SK-N-MC (cell line): ENCODE measurements at regions not wholly inside any gene's neighbourhood (a gene's known extent, or its start where the extent isn't known, plus 50 kb on each side); places are given as distances from the start of the nearest gene placed in this dataset.

Experiments used
- DNase-seq: peaks from one replicate; pipeline ENCODE4 v3.0.0-alpha.2; 2011; ENCODE audit warnings: low read depth, low spot score
- H3K27ac ChIP-seq: fragments of 200-600 bp; sonication (generic); 2 replicates; pipeline ENCODE4 v1.5.1; 2016; ENCODE audit warnings: mixed run types
- H3K36me3 ChIP-seq: fragments of 200-600 bp; sonication (generic); 2 replicates; pipeline ENCODE4 v1.6.1; 2017; ENCODE audit warnings: antibody characterized with exemption, low read length, mixed read lengths; ENCODE audit not compliant: insufficient read depth
- H3K4me3 ChIP-seq: fragments of 200-600 bp; sonication (generic); 2 replicates; pipeline ENCODE4 v1.5.1; 2016
- H3K9ac ChIP-seq: fragments of 200-600 bp; sonication (generic); 2 replicates; pipeline ENCODE4 v1.8.0; 2017; ENCODE audit warnings: mixed run types, mixed read lengths; ENCODE audit not compliant: insufficient read length
- H3K9me3 ChIP-seq: fragments of 200-600 bp; sonication (generic); 2 replicates; pipeline ENCODE4 v1.6.1; 2017; ENCODE audit warnings: low read depth, mild to moderate bottlenecking, antibody characterized with exemption, low read length, moderate library complexity, mixed read lengths
- EZH2 ChIP-seq: fragments of 200-600 bp; sonication (generic); IDR thresholded peaks from one replicate; pipeline ENCODE4 v1.6.1; 2017; ENCODE audit warnings: antibody characterized with exemption
- FOXP2 ChIP-seq: optimal IDR thresholded peaks from 2 replicates; pipeline ENCODE3; 2011; ENCODE audit warnings: mild to moderate bottlenecking, moderate library complexity; ENCODE audit not compliant: insufficient read depth; ENCODE audit errors: extremely low read length, control extremely low read depth
- POLR2AphosphoS5 ChIP-seq: IDR thresholded peaks from 2 replicates; pipeline ENCODE4 v1.6.1; 2012; ENCODE audit warnings: mild to moderate bottlenecking, low read depth, low read length, borderline replicate concordance

GRCh38 chr13:44306371-44307192, 67.0 kb upstream of the SERP2 start:
- DNase-seq, result no peak
- Histone ChIP-seq H3K4me3 (peak overlapping the region; percentile 37), H3K36me3 (no peaks in the 10 kb centered on the region), H3K27ac (no peak overlapping the region), H3K9me3 (no peaks in the 10 kb centered on the region), H3K9ac (peak overlapping the region; percentile 2)
- TF ChIP-seq EZH2 (no peak), FOXP2 (no peak), POLR2AphosphoS5 (no peak)

DNA sequence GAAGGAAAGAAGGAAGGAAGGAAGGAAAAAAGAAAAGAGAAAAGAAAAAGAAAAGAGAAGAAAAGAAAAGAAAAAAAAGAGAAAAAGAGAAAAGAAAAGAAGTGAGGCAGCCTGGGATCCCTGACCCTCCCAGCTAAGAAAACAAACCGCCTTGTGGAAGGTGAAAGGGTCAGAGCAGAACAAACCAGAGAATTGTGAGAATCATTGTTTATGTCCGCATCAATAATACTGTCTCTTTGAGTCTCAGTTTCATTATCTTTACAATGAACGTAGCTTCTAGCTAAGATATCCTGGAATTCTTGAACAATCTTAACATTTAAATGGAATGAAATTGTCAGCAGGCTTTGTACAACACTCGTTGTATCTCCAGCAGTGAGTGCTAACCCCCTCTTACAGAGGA, 66.4 kb upstream of the SERP2 start:
- no peak for DNase-seq
- Histone ChIP-seq H3K9me3 (no peaks in the 10 kb centered on the region), H3K9ac (no peak overlapping the region), H3K4me3 (no peak overlapping the region), H3K36me3 (no peaks in the 10 kb centered on the region), H3K27ac (no peak overlapping the region)
- no peak for TF ChIP-seq EZH2
- no peak for TF ChIP-seq FOXP2
- no peak for TF ChIP-seq POLR2AphosphoS5

DNA sequence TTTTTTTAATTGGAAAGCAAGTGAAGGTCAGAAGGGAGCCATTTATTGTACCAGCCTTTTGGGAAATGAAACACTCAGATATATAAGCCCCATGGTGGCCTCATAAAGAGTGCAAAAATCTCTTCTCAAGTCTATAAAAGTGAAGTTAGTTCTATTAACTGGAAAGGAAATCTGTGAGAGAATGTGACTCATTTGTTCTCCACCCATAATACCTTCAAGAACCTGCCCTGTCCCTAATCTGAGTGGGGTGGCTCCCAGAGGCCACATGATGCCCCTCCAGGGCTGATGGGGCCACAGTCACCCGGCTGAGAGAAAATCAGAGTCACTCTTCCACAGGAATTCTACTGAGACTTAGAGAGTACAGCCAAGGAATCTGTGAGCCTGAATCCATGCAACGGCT, 65.8 kb upstream of the SERP2 start:
- H3K27ac ChIP-seq, result no peak overlapping the region
- no peak overlapping the region for H3K4me3 ChIP-seq
- no peak overlapping the region for H3K9ac ChIP-seq
- no peaks in the 10 kb centered on the region for H3K36me3 ChIP-seq
- no peak for TF ChIP-seq POLR2AphosphoS5
- TF ChIP-seq FOXP2, result no peak
- no peak for TF ChIP-seq EZH2
- DNase-seq, result no peak
- H3K9me3 ChIP-seq, result no peaks in the 10 kb centered on the region

GRCh38 chr13:44308352-44308751, 65.3 kb upstream of the SERP2 start:
- Histone ChIP-seq H3K9ac (no peak overlapping the region), H3K36me3 (no peaks in the 10 kb centered on the region), H3K27ac (no peak overlapping the region), H3K4me3 (no peak overlapping the region), H3K9me3 (no peaks in the 10 kb centered on the region)
- TF ChIP-seq FOXP2 (no peak), EZH2 (no peak), POLR2AphosphoS5 (no peak)
- DNase-seq, result no peak

DNA sequence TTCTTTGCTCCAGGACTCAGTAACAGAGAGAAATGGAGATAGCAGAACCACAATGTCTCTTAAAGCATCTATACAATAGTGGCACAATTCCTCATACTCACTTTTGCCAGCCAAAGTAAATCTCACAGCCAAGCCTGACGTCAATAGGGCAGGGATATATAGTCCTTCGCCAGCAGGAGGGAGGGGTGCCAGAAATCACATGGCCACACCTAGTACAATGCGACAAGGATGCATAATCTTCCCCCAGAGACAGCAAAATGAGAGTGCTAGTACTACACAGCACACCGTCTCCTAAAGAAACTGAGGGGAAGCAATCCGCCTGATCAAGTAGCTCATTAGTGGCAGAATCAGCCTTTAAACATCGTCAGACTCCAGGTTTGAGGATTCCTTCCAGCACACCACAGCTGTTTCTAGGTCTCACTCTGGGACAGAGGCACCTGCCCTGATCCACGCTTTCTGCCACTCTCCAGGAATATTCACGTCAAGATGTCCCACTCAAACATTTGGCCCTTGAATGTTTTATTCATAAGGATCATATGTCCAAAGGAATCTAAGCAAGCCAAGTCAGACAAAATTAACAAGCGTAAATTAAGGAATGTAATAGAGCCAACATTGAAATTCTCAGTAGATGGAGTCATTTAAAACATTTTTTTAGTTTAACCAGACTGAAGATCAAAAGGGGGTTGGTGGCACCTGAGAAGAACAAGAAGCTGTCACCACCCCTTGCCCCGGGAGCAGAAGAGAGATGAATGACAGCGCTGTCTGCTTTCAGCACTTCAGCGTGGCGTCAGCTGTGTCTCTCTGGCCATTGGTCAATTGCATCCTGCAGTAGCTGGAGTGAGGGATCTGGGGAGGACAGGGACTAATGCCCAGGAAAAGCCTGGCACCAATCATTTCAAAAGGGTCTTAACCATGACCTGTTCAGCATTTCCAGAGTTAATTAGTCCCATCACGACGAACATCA, 63.5 kb upstream of the SERP2 start:
- no peak for DNase-seq
- Histone ChIP-seq H3K27ac (no peak overlapping the region), H3K36me3 (no peaks in the 10 kb centered on the region), H3K9me3 (no peaks in the 10 kb centered on the region), H3K9ac (no peak overlapping the region), H3K4me3 (no peak overlapping the region)
- TF ChIP-seq EZH2, result no peak
- no peak for TF ChIP-seq POLR2AphosphoS5
- TF ChIP-seq FOXP2, result no peak

DNA sequence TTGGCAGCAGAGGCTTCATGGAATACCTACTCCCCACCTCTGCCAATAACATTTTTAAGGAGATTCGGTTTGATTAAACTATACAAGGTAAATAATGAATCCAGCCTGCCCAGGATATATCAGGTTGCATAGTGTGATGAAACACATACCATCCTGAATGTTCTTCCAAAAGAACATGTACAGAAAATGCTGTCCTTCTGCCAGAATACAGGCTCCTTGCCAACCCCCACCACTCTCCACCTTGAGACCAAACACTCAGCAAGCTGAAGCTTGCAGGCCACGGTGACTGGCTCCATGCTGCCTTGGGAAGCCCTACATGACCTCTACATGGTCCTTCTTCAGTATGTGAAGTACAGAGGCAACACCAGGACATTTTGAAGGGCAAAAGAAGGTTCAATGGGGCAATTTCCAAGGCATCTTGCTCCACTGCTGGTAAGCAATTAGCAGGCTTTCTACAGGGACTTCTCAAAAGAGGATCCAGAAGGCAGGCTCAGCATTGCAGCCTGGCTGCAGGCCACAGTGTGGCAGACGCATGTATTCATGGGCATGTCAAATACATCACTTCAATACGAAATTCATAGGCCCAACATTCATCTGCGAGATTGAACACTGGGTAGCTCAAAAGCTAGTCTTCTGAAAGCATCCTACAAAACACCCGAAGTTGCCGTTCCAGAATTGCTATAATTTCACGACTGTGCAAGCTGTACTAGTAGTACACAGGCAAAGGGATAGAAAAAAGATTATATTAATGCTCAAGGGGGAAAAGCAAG, 62.4 kb upstream of the SERP2 start:
- no peaks in the 10 kb centered on the region for H3K36me3 ChIP-seq
- H3K9ac ChIP-seq, result no peak overlapping the region
- no peak overlapping the region for H3K4me3 ChIP-seq
- DNase-seq, result no peak
- H3K27ac ChIP-seq, result no peak overlapping the region
- no peaks in the 10 kb centered on the region for H3K9me3 ChIP-seq
- TF ChIP-seq POLR2AphosphoS5, result no peak
- no peak for TF ChIP-seq EZH2
- no peak for TF ChIP-seq FOXP2

- H3K4me3 ChIP-seq, result no peak overlapping the region
- DNase-seq, result no peak
- no peak for TF ChIP-seq POLR2AphosphoS5
- no peak for TF ChIP-seq EZH2
- no peak for TF ChIP-seq FOXP2
- no peak overlapping the region for H3K9ac ChIP-seq
- no peaks in the 10 kb centered on the region for H3K9me3 ChIP-seq
- no peaks in the 10 kb centered on the region for H3K36me3 ChIP-seq
- H3K27ac ChIP-seq, result no peak overlapping the region
Observed at GRCh38 chr13:44312131-44312530, 61.5 kb upstream of the SERP2 start.
